ENCODE measurements at regions not wholly inside any gene's neighbourhood (a gene's known extent, or its start where the extent isn't known, plus 50 kb on each side); places are given as distances from the start of the nearest gene placed in this dataset.

GRCh38 chr2:122908159-122908558 lies 1116.9 kb upstream of the CNTNAP5 start:
- Histone ChIP-seq H3K36me3 (ENCODE audit: control insufficient read depth, low read length) (no peaks in the 10 kb centered on the region), H3K27ac (ENCODE audit: low read depth, low read length) (no peak overlapping the region), H4K20me1 (ENCODE audit: control insufficient read depth, insufficient read depth, low read depth, low read length) (no peaks in the 10 kb centered on the region), H3K9me3 (ENCODE audit: control insufficient read depth, insufficient read depth, low read length) (no peaks in the 10 kb centered on the region), H3K4me1 (ENCODE audit: control insufficient read depth, low read length) (no peaks in the 10 kb centered on the region), H3K4me3 (ENCODE audit: low read length) (no peak overlapping the region), H3K4me2 (ENCODE audit: low read length) (no peak overlapping the region), H3K27me3 (ENCODE audit: control insufficient read depth, low read length) (no peaks in the 10 kb centered on the region), H3K79me2 (ENCODE audit: control insufficient read depth, low read length) (no peaks in the 10 kb centered on the region), H3K9me2 (replicated peaks; ENCODE audit: control insufficient read depth, low read length) (no peaks in the 10 kb centered on the region), H3F3A (ENCODE audit: control insufficient read depth, insufficient read depth) (no peaks in the 10 kb centered on the region)
- TF ChIP-seq EZH2phosphoT487 (IDR thresholded peaks at IDR 0.05; ENCODE audit: borderline replicate concordance, low read length) = no peak
- TF ChIP-seq CTCF (IDR thresholded peaks at IDR 0.05; ENCODE audit: low read depth, low read length, poor library complexity, severe bottlenecking) = no peak

GRCh38 chr2:122927197-122927596 lies 1097.9 kb upstream of the CNTNAP5 start:
- Histone ChIP-seq H3K9me2 (replicated peaks; ENCODE audit: control insufficient read depth, low read length) (no peaks in the 10 kb centered on the region), H3F3A (ENCODE audit: control insufficient read depth, insufficient read depth) (no peaks in the 10 kb centered on the region), H3K4me2 (ENCODE audit: low read length) (no peak overlapping the region), H3K9me3 (ENCODE audit: control insufficient read depth, insufficient read depth, low read length) (peaks cover 13% of the 10 kb centered on the region; the same call in 1 of the 2 replicates), H4K20me1 (ENCODE audit: control insufficient read depth, insufficient read depth, low read depth, low read length) (no peaks in the 10 kb centered on the region), H3K4me1 (ENCODE audit: control insufficient read depth, low read length) (no peaks in the 10 kb centered on the region), H3K4me3 (ENCODE audit: low read length) (no peak overlapping the region), H3K27me3 (ENCODE audit: control insufficient read depth, low read length) (no peaks in the 10 kb centered on the region), H3K36me3 (ENCODE audit: control insufficient read depth, low read length) (no peaks in the 10 kb centered on the region), H3K27ac (ENCODE audit: low read depth, low read length) (no peak overlapping the region), H3K79me2 (ENCODE audit: control insufficient read depth, low read length) (no peaks in the 10 kb centered on the region)
- TF ChIP-seq EZH2phosphoT487 (IDR thresholded peaks at IDR 0.05; ENCODE audit: borderline replicate concordance, low read length) (no peak), CTCF (IDR thresholded peaks at IDR 0.05; ENCODE audit: low read depth, low read length, poor library complexity, severe bottlenecking) (no peak)

GRCh38 chr2:122927710-122928557 lies 1097.2 kb upstream of the CNTNAP5 start:
- H3K9me2 ChIP-seq (replicated peaks; ENCODE audit: control insufficient read depth, low read length) = no peaks in the 10 kb centered on the region
- no peak overlapping the region for H3K27ac ChIP-seq (ENCODE audit: low read depth, low read length)

GRCh38 chr2:122929347-122929746 lies 1095.7 kb upstream of the CNTNAP5 start:
- TF ChIP-seq CTCF (IDR thresholded peaks at IDR 0.05; ENCODE audit: low read depth, low read length, poor library complexity, severe bottlenecking) (no peak), EZH2phosphoT487 (IDR thresholded peaks at IDR 0.05; ENCODE audit: borderline replicate concordance, low read length) (no peak)
- Histone ChIP-seq H3K27me3 (ENCODE audit: control insufficient read depth, low read length) (no peaks in the 10 kb centered on the region), H3F3A (ENCODE audit: control insufficient read depth, insufficient read depth) (no peaks in the 10 kb centered on the region), H3K36me3 (ENCODE audit: control insufficient read depth, low read length) (no peaks in the 10 kb centered on the region), H3K27ac (ENCODE audit: low read depth, low read length) (no peak overlapping the region), H3K4me2 (ENCODE audit: low read length) (no peak overlapping the region), H3K9me3 (ENCODE audit: control insufficient read depth, insufficient read depth, low read length) (peaks cover 8% of the 10 kb centered on the region; the same call in 1 of the 2 replicates), H3K79me2 (ENCODE audit: control insufficient read depth, low read length) (no peaks in the 10 kb centered on the region), H3K4me3 (ENCODE audit: low read length) (no peak overlapping the region), H3K4me1 (ENCODE audit: control insufficient read depth, low read length) (no peaks in the 10 kb centered on the region), H3K9me2 (replicated peaks; ENCODE audit: control insufficient read depth, low read length) (no peaks in the 10 kb centered on the region), H4K20me1 (ENCODE audit: control insufficient read depth, insufficient read depth, low read depth, low read length) (no peaks in the 10 kb centered on the region)

More at GRCh38 chr2:122927710-122928557, 1097.2 kb upstream of the CNTNAP5 start:
- no peak overlapping the region for H3K4me2 ChIP-seq (ENCODE audit: low read length)
- H3K79me2 ChIP-seq (ENCODE audit: control insufficient read depth, low read length) = no peaks in the 10 kb centered on the region
- H3K9me3 ChIP-seq (ENCODE audit: control insufficient read depth, insufficient read depth, low read length) = peaks cover 13% of the 10 kb centered on the region; the same call in 1 of the 2 replicates
- no peak overlapping the region for H3K4me3 ChIP-seq (ENCODE audit: low read length)
- no peaks in the 10 kb centered on the region for H3F3A ChIP-seq (ENCODE audit: control insufficient read depth, insufficient read depth)
- TF ChIP-seq EZH2phosphoT487 (IDR thresholded peaks at IDR 0.05; ENCODE audit: borderline replicate concordance, low read length) = no peak
- no peaks in the 10 kb centered on the region for H4K20me1 ChIP-seq (ENCODE audit: control insufficient read depth, insufficient read depth, low read depth, low read length)
- H3K4me1 ChIP-seq (ENCODE audit: control insufficient read depth, low read length) = no peaks in the 10 kb centered on the region
- H3K36me3 ChIP-seq (ENCODE audit: control insufficient read depth, low read length) = no peaks in the 10 kb centered on the region
- H3K27me3 ChIP-seq (ENCODE audit: control insufficient read depth, low read length) = no peaks in the 10 kb centered on the region
